Karpas-422 (cell line): ENCODE measurements at regions not wholly inside any gene's neighbourhood (a gene's known extent, or its start where the extent isn't known, plus 50 kb on each side); places are given as distances from the start of the nearest gene placed in this dataset.

Source experiments
- DNase-seq: peaks from one replicate; pipeline ENCODE4 v3.0.0-alpha.2; 2015
- H2AFZ ChIP-seq: fragments of 200-600 bp; sonication (generic); 2 replicates; pipeline ENCODE4 v1.6.1; 2014; ENCODE audit warnings: antibody characterized with exemption, low read length, mixed read lengths
- H3K27ac ChIP-seq: fragments of 200-600 bp; sonication (generic); 2 replicates; pipeline ENCODE4 v1.5.1; 2014; ENCODE audit warnings: mild to moderate bottlenecking, low read length, moderate library complexity
- H3K27me3 ChIP-seq: fragments of 200-600 bp; sonication (generic); 2 replicates; pipeline ENCODE4 v1.6.1; 2014; ENCODE audit warnings: low read length, mixed read lengths
- H3K36me3 ChIP-seq: fragments of 200-600 bp; sonication (generic); 2 replicates; pipeline ENCODE4 v1.6.1; 2014; ENCODE audit warnings: low read length, mixed read lengths; ENCODE audit not compliant: insufficient read depth
- H3K4me1 ChIP-seq: fragments of 200-600 bp; sonication (generic); 2 replicates; pipeline ENCODE4 v1.6.1; 2014; ENCODE audit warnings: mild to moderate bottlenecking, low read length, mixed read lengths
- H3K4me2 ChIP-seq: fragments of 200-600 bp; sonication (generic); 2 replicates; pipeline ENCODE4 v1.6.1; 2014; ENCODE audit warnings: low read length, low read depth, mild to moderate bottlenecking; ENCODE audit not compliant: poor library complexity, severe bottlenecking
- H3K4me3 ChIP-seq: fragments of 200-600 bp; sonication (generic); 2 replicates; pipeline ENCODE4 v1.5.1; 2014; ENCODE audit warnings: mild to moderate bottlenecking, antibody characterized with exemption, low read length, mixed read lengths
- H3K79me2 ChIP-seq: fragments of 200-600 bp; sonication (generic); 2 replicates; pipeline ENCODE4 v1.6.1; 2014; ENCODE audit warnings: mild to moderate bottlenecking, low read length, mixed read lengths
- H3K9ac ChIP-seq: fragments of 200-600 bp; sonication (generic); 2 replicates; pipeline ENCODE4 v1.6.0; 2014; ENCODE audit warnings: low read length
- H3K9me2 ChIP-seq: fragments of 200-600 bp; sonication (generic), shearing (Covaris generic); replicated peaks from 2 replicates; pipeline ENCODE4 v1.6.0; 2014; ENCODE audit warnings: mild to moderate bottlenecking, low read length, moderate library complexity; ENCODE audit not compliant: insufficient read depth
- H3K9me3 ChIP-seq: fragments of 300-700, 200-600 bp; sonication (generic); 2 replicates; pipeline ENCODE4 v1.6.1; 2014; ENCODE audit warnings: low read length, mixed read lengths
- H4K20me1 ChIP-seq: fragments of 200-600 bp; sonication (generic); 2 replicates; pipeline ENCODE4 v1.6.1; 2014; ENCODE audit warnings: mild to moderate bottlenecking, antibody characterized with exemption, low read length, low read depth; ENCODE audit not compliant: insufficient read depth

GRCh38 chr13:48181482-48182145 is 51.4 kb upstream of the ITM2B start:
- peaks cover 5% of the 10 kb centered on the region for H3K4me1 ChIP-seq
- no peaks in the 10 kb centered on the region for H3K9me3 ChIP-seq
- DNase-seq = no peak
- no peak overlapping the region for H3K4me2 ChIP-seq
- H3K36me3 ChIP-seq = no peaks in the 10 kb centered on the region
- no peak overlapping the region for H3K27ac ChIP-seq
- H3K9me2 ChIP-seq = no peaks in the 10 kb centered on the region
- H2AFZ ChIP-seq = no peak overlapping the region
- no peak overlapping the region for H3K9ac ChIP-seq
- no peaks in the 10 kb centered on the region for H3K79me2 ChIP-seq
- H4K20me1 ChIP-seq = no peaks in the 10 kb centered on the region
- 0 out of 2 replicates have a peak, but pooled peaks cover 2% of the 10 kb centered on the region for H3K27me3 ChIP-seq
- no peak overlapping the region for H3K4me3 ChIP-seq

GRCh38 chr13:48178126-48178525 is 54.9 kb upstream of the ITM2B start:
- Histone ChIP-seq H2AFZ (no peak overlapping the region), H3K4me2 (no peak overlapping the region), H3K4me3 (no peak overlapping the region), H3K79me2 (no peaks in the 10 kb centered on the region), H3K36me3 (no peaks in the 10 kb centered on the region), H3K9me3 (no peaks in the 10 kb centered on the region), H3K9ac (no peak overlapping the region), H3K9me2 (no peaks in the 10 kb centered on the region), H3K4me1 (peaks cover 5% of the 10 kb centered on the region), H3K27ac (no peak overlapping the region), H3K27me3 (0 out of 2 replicates have a peak, but pooled peaks cover 2% of the 10 kb centered on the region), H4K20me1 (no peaks in the 10 kb centered on the region)
- no peak for DNase-seq

DNA sequence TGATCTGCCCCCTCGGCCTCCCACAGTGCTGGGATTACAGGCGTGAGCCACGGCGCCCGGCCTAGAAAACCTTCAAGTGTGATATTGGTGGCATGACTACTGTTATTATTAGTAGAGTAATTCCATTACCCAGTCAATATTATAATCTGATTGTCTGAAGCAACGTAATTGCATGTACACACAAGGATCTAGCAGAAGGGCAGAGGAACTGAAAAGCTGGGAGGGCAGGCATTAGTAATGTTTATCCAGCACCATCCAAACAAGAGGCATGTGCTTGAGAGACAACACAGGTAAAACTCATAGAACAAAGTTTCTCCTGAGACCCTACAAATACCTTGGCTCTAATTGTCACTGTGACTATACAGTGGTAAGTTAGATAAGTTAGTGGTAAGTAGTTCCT is 56.2 kb upstream of the ITM2B start:
- H3K9ac ChIP-seq = no peak overlapping the region
- H3K9me3 ChIP-seq = no peaks in the 10 kb centered on the region
- H4K20me1 ChIP-seq = no peaks in the 10 kb centered on the region
- H3K36me3 ChIP-seq = no peaks in the 10 kb centered on the region
- H3K79me2 ChIP-seq = no peaks in the 10 kb centered on the region
- 0 out of 2 replicates have a peak, but pooled peaks cover under 1% of the 10 kb centered on the region for H3K27me3 ChIP-seq
- H3K27ac ChIP-seq = no peak overlapping the region
- H3K9me2 ChIP-seq = no peaks in the 10 kb centered on the region
- H3K4me3 ChIP-seq = no peak overlapping the region
- no peak overlapping the region for H2AFZ ChIP-seq
- peaks cover 4% of the 10 kb centered on the region for H3K4me1 ChIP-seq
- H3K4me2 ChIP-seq = no peak overlapping the region
- DNase-seq = no peak

- no peaks in the 10 kb centered on the region for H3K79me2 ChIP-seq
- H2AFZ ChIP-seq = no peak overlapping the region
- H4K20me1 ChIP-seq = no peaks in the 10 kb centered on the region
- H3K27me3 ChIP-seq = no peaks in the 10 kb centered on the region
- H3K4me2 ChIP-seq = no peak overlapping the region
- H3K36me3 ChIP-seq = no peaks in the 10 kb centered on the region
- H3K27ac ChIP-seq = no peak overlapping the region
- no peak overlapping the region for H3K9ac ChIP-seq
- no peaks in the 10 kb centered on the region for H3K4me1 ChIP-seq
- H3K9me3 ChIP-seq = no peaks in the 10 kb centered on the region
- no peaks in the 10 kb centered on the region for H3K9me2 ChIP-seq
- no peak overlapping the region for H3K4me3 ChIP-seq
- DNase-seq = no peak
Observed at GRCh38 chr13:48175185-48175584, 57.8 kb upstream of the ITM2B start.

GRCh38 chr13:48167866-48168265 is 65.1 kb upstream of the ITM2B start:
- no peak overlapping the region for H3K4me2 ChIP-seq
- no peak overlapping the region for H3K27ac ChIP-seq
- no peak overlapping the region for H3K4me3 ChIP-seq
- no peaks in the 10 kb centered on the region for H3K9me3 ChIP-seq
- DNase-seq = no peak
- no peaks in the 10 kb centered on the region for H3K79me2 ChIP-seq
- no peak overlapping the region for H3K9ac ChIP-seq
- H3K36me3 ChIP-seq = no peaks in the 10 kb centered on the region
- no peak overlapping the region for H2AFZ ChIP-seq
- H3K4me1 ChIP-seq = no peaks in the 10 kb centered on the region
- no peaks in the 10 kb centered on the region for H3K27me3 ChIP-seq
- no peaks in the 10 kb centered on the region for H3K9me2 ChIP-seq
- no peaks in the 10 kb centered on the region for H4K20me1 ChIP-seq

GRCh38 chr13:48165727-48166126 is 67.3 kb upstream of the ITM2B start:
- Histone ChIP-seq H3K9me2 (no peaks in the 10 kb centered on the region), H3K79me2 (no peaks in the 10 kb centered on the region), H3K9me3 (no peaks in the 10 kb centered on the region), H3K4me1 (peaks cover 6% of the 10 kb centered on the region), H3K4me3 (no peak overlapping the region), H4K20me1 (no peaks in the 10 kb centered on the region), H3K27ac (no peak overlapping the region), H3K4me2 (no peak overlapping the region), H2AFZ (no peak overlapping the region), H3K27me3 (no peaks in the 10 kb centered on the region), H3K36me3 (no peaks in the 10 kb centered on the region), H3K9ac (no peak overlapping the region)
- no peak for DNase-seq

GRCh38 chr13:48165063-48165462 is 67.9 kb upstream of the ITM2B start:
- H4K20me1 ChIP-seq = no peaks in the 10 kb centered on the region
- no peaks in the 10 kb centered on the region for H3K9me3 ChIP-seq
- H2AFZ ChIP-seq = no peak overlapping the region
- no peaks in the 10 kb centered on the region for H3K36me3 ChIP-seq
- no peak overlapping the region for H3K4me2 ChIP-seq
- no peaks in the 10 kb centered on the region for H3K27me3 ChIP-seq
- no peak overlapping the region for H3K4me3 ChIP-seq
- peaks cover 6% of the 10 kb centered on the region for H3K4me1 ChIP-seq
- H3K9ac ChIP-seq = no peak overlapping the region
- no peaks in the 10 kb centered on the region for H3K9me2 ChIP-seq
- H3K27ac ChIP-seq = no peak overlapping the region
- no peaks in the 10 kb centered on the region for H3K79me2 ChIP-seq
- no peak for DNase-seq

DNA sequence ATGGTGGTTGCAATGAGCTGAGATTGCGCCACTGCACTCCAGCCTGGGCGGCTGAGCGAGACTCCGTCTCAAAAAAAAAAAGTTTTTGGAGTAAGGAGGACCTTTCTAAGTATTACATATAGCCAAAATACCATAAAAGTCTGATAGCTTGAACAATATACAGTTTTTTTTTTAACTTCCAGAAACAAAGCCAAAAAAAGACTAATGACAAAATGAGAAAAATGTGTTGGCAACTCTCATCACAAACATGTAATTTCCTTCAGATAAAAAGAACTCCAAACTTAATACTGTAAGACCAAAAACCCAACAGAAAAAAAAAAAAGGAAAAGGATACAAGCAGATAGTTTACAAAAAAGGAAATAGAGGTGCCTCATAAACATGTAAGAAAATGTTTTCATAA is 68.2 kb upstream of the MED4 start:
- peaks cover 6% of the 10 kb centered on the region for H3K4me1 ChIP-seq
- no peak overlapping the region for H3K27ac ChIP-seq
- no peak for DNase-seq
- no peak overlapping the region for H2AFZ ChIP-seq
- no peak overlapping the region for H3K9ac ChIP-seq
- H3K79me2 ChIP-seq = no peaks in the 10 kb centered on the region
- H3K36me3 ChIP-seq = no peaks in the 10 kb centered on the region
- no peaks in the 10 kb centered on the region for H3K27me3 ChIP-seq
- H3K9me2 ChIP-seq = no peaks in the 10 kb centered on the region
- H3K9me3 ChIP-seq = no peaks in the 10 kb centered on the region
- no peak overlapping the region for H3K4me2 ChIP-seq
- H4K20me1 ChIP-seq = no peaks in the 10 kb centered on the region
- no peak overlapping the region for H3K4me3 ChIP-seq
